Stimulated activated CD4-positive, alpha-beta T cell treated with anti-CD3 and anti-CD28 coated beads, Interleukin-1b, Interleukin-23, amount 100 ng/mL, for 48 hours (primary cell): ENCODE measurements at regions not wholly inside any gene's neighbourhood (a gene's known extent, or its start where the extent isn't known, plus 50 kb on each side); places are given as distances from the start of the nearest gene placed in this dataset.
"Not testable (repeated sequence)": the region's sequence is repeated elsewhere in the genome, so short reads cannot be mapped to it uniquely, and the experiment has no call there.

ENCODE experiments used
- DNase-seq: peaks from one replicate; pipeline ENCODE4 v3.0.0-alpha.2; 2020

- no peak for DNase-seq
Observed at GRCh38 chr16:13558752-13559151, 361.2 kb upstream of the ERCC4 start.

- DNase-seq, result no peak
Observed at GRCh38 chr16:13559624-13560023, 360.3 kb upstream of the ERCC4 start.

- DNase-seq, result no peak
Observed at GRCh38 chr16:13560151-13560550, 359.8 kb upstream of the ERCC4 start.

GRCh38 chr16:13561291-13562070 lies 358.5 kb upstream of the ERCC4 start:
- no peak for DNase-seq

GRCh38 chr16:13568803-13569202 lies 351.2 kb upstream of the ERCC4 start:
- no peak for DNase-seq

GRCh38 chr16:13569986-13570385 lies 350.0 kb upstream of the ERCC4 start:
- no peak for DNase-seq

GRCh38 chr16:13571036-13571435 lies 348.9 kb upstream of the ERCC4 start:
- no peak for DNase-seq

GRCh38 chr16:13573903-13574302 lies 346.1 kb upstream of the ERCC4 start:
- DNase-seq, result no peak

GRCh38 chr16:13586051-13586450 lies 333.9 kb upstream of the ERCC4 start:
- DNase-seq, result no peak

- DNase-seq, result no peak
Observed at GRCh38 chr16:13587181-13587580, 332.8 kb upstream of the ERCC4 start.

- DNase-seq, result no peak
Observed at GRCh38 chr16:13594823-13595222, 325.1 kb upstream of the ERCC4 start.

- DNase-seq, result no peak
Observed at GRCh38 chr16:13606804-13607203, 313.1 kb upstream of the ERCC4 start.

GRCh38 chr16:13607289-13607688 lies 312.7 kb upstream of the ERCC4 start:
- no peak for DNase-seq

GRCh38 chr16:13611596-13611995 lies 308.4 kb upstream of the ERCC4 start:
- no peak for DNase-seq

GRCh38 chr16:13612623-13613022 lies 307.3 kb upstream of the ERCC4 start:
- no peak for DNase-seq

- DNase-seq, result no peak
Observed at GRCh38 chr16:13613165-13613564, 306.8 kb upstream of the ERCC4 start.

GRCh38 chr16:13621639-13622038 lies 298.3 kb upstream of the ERCC4 start:
- no peak for DNase-seq

GRCh38 chr16:13628156-13628555 lies 291.8 kb upstream of the ERCC4 start:
- no peak for DNase-seq

GRCh38 chr16:13629704-13630103 lies 290.2 kb upstream of the ERCC4 start:
- DNase-seq, result no peak

GRCh38 chr16:13630374-13630773 lies 289.6 kb upstream of the ERCC4 start:
- DNase-seq, result no peak

GRCh38 chr16:13631213-13631767 lies 288.7 kb upstream of the ERCC4 start:
- DNase-seq, result no peak

GRCh38 chr16:13631916-13632315 lies 288.0 kb upstream of the ERCC4 start:
- DNase-seq, result no peak

GRCh38 chr16:13632504-13632903 lies 287.4 kb upstream of the ERCC4 start:
- not testable (repeated sequence) for DNase-seq

GRCh38 chr16:13633391-13633861 lies 286.5 kb upstream of the ERCC4 start:
- DNase-seq, result no peak

- DNase-seq, result no peak
Observed at GRCh38 chr16:13634253-13634652, 285.7 kb upstream of the ERCC4 start.
